Endothelial cell of umbilical vein (primary cell): ENCODE measurements at regions not wholly inside any gene's neighbourhood (a gene's known extent, or its start where the extent isn't known, plus 50 kb on each side); places are given as distances from the start of the nearest gene placed in this dataset.

ENCODE experiments used
- BruUV-seq: library from RNA; stranded (reverse); fragments of 400-500 nt; replicated peaks from 2 replicates; lab custom pipeline; 2021; lab: Mats Ljungman, UMichigan
- CTCF ChIA-PET: fragments of 300-600, 350-600 bp; sonication (Branson Sonifier 250); formaldehyde crosslinking; loops from one replicate; lab custom pipeline; 2021; ENCODE audit warnings: antibody characterized with exemption, inconsistent platforms; lab: Charles Lee
- POLR2A ChIA-PET: fragments of 300-600, 350-600 bp; sonication (Branson Sonifier 250); formaldehyde crosslinking; loops from one replicate; lab custom pipeline; 2021; ENCODE audit warnings: antibody characterized with exemption, inconsistent platforms; lab: Charles Lee
- DNase-seq: peaks from one replicate; pipeline ENCODE4 v3.0.0-alpha.2; 2011; ENCODE audit warnings: low read depth, low spot score
- FAIRE-seq: peaks from 2 replicates; lab custom pipeline; 2011; peaks lifted over from hg19 to GRCh38; lab: Jason Lieb, UNC
- H2AFZ ChIP-seq: 2 replicates; pipeline ENCODE4 v1.6.0; 2012; ENCODE audit warnings: low read depth, low read length, control low read depth, inconsistent platforms
- H3K27ac ChIP-seq: 2 replicates; pipeline ENCODE4 v1.5.1; 2011; ENCODE audit warnings: low read depth, mild to moderate bottlenecking, control low read depth, low read length, moderate library complexity; ENCODE audit not compliant: insufficient read depth
- H3K27me3 ChIP-seq, 2 experiments: 2 replicates each; pipeline versions ENCODE4 v1.6.0 to v1.6.1; 2011; ENCODE audit warnings: low read length in 2 of 2, mixed read lengths in 1 of 2; ENCODE audit not compliant: control insufficient read depth in 2 of 2, insufficient read depth in 2 of 2
- H3K36me3 ChIP-seq, 2 experiments: 2 replicates in 1 of 2; 3 replicates in 1 of 2; pipeline ENCODE4 v1.5.1; 2011; ENCODE audit warnings: low read length in 2 of 2, mild to moderate bottlenecking in 1 of 2, moderate library complexity in 1 of 2; ENCODE audit not compliant: control insufficient read depth in 2 of 2, insufficient read depth in 2 of 2; ENCODE audit errors: extremely low read depth in 1 of 2
- H3K4me1 ChIP-seq: 3 replicates; pipeline ENCODE4 v1.5.1; 2011; ENCODE audit warnings: mild to moderate bottlenecking, low read length; ENCODE audit not compliant: control insufficient read depth, insufficient read depth; ENCODE audit errors: extremely low read depth
- H3K4me2 ChIP-seq: 2 replicates; pipeline ENCODE4 v1.6.1; 2011; ENCODE audit warnings: low read length, control low read depth, mixed read lengths; ENCODE audit not compliant: insufficient read depth
- H3K4me3 ChIP-seq, 3 experiments: fragments of 200-600 bp in 1 of 3; sonication (generic), shearing (Covaris generic) in 1 of 3; replicated peaks in 1 of 3; 2 replicates each; pipeline ENCODE4 v1.5.1; 2011 to 2016; ENCODE audit warnings: control low read depth in 3 of 3, low read length in 3 of 3, mild to moderate bottlenecking in 2 of 3, inconsistent platforms in 1 of 3, low read depth in 1 of 3, moderate library complexity in 1 of 3; ENCODE audit not compliant: insufficient read depth in 1 of 3
- H3K79me2 ChIP-seq: 2 replicates; pipeline ENCODE4 v1.6.0; 2012; ENCODE audit warnings: low read length, inconsistent platforms; ENCODE audit not compliant: control insufficient read depth, insufficient read depth
- H3K9ac ChIP-seq: replicated peaks from 2 replicates; pipeline ENCODE3; 2011; ENCODE audit warnings: low read length, control low read depth; ENCODE audit not compliant: insufficient read depth; ENCODE audit errors: extremely low read depth
- H3K9me1 ChIP-seq: replicated peaks from 3 replicates; pipeline ENCODE4 v1.6.0; 2011; ENCODE audit warnings: mild to moderate bottlenecking, low read length; ENCODE audit not compliant: control insufficient read depth, insufficient read depth; ENCODE audit errors: extremely low read depth
- H3K9me3 ChIP-seq: replicated peaks from 2 replicates; pipeline ENCODE4 v1.5.1; 2012; ENCODE audit warnings: low read length, inconsistent platforms; ENCODE audit not compliant: control insufficient read depth, insufficient read depth
- H4K20me1 ChIP-seq: replicated peaks from 2 replicates; pipeline ENCODE3; 2011; ENCODE audit warnings: mild to moderate bottlenecking, low read length; ENCODE audit not compliant: control insufficient read depth, insufficient read depth; ENCODE audit errors: extremely low read depth
- CTCF ChIP-seq, 2 donors: IDR thresholded peaks; 1 replicate in 1 of 2; 2 replicates in 1 of 2; pipeline ENCODE4 v1.5.1; 2011; ENCODE audit warnings: low read length in 2 of 2, mild to moderate bottlenecking in 2 of 2, moderate library complexity in 2 of 2, control low read depth in 1 of 2, inconsistent platforms in 1 of 2, low read depth in 1 of 2; ENCODE audit not compliant: insufficient read depth in 1 of 2; ENCODE audit errors: extremely low read depth in 1 of 2
- EZH2 ChIP-seq: IDR thresholded peaks from 2 replicates; pipeline ENCODE4 v1.6.1; 2012; ENCODE audit warnings: borderline replicate concordance, low read depth, mild to moderate bottlenecking, moderate library complexity, low read length, inconsistent platforms; ENCODE audit not compliant: severe bottlenecking
- FOS ChIP-seq: IDR thresholded peaks from 2 replicates; pipeline ENCODE4 v1.6.1; 2011; ENCODE audit warnings: mild to moderate bottlenecking, low read length, moderate library complexity, borderline replicate concordance; ENCODE audit not compliant: insufficient read depth
- GATA2 ChIP-seq: IDR thresholded peaks from 2 replicates; pipeline ENCODE4 v1.7.0; 2011; ENCODE audit warnings: low read depth, mild to moderate bottlenecking, moderate library complexity, mixed read lengths, low read length; ENCODE audit not compliant: insufficient read length, insufficient read depth
- JUN ChIP-seq: IDR thresholded peaks from 2 replicates; pipeline ENCODE4 v1.6.1; 2011; ENCODE audit warnings: borderline replicate concordance, low read depth; ENCODE audit not compliant: insufficient read length, insufficient read depth
- MAX ChIP-seq: IDR thresholded peaks from 2 replicates; pipeline ENCODE4 v1.6.1; 2011; ENCODE audit not compliant: insufficient read depth, insufficient read length
- MYC ChIP-seq: IDR thresholded peaks from one replicate; pipeline ENCODE4 v1.6.1; 2011; ENCODE audit warnings: mild to moderate bottlenecking, low read depth, low read length
- POLR2A ChIP-seq: IDR thresholded peaks from 2 replicates; pipeline ENCODE4 v1.6.1; 2012; ENCODE audit warnings: low read depth, mild to moderate bottlenecking, control low read depth, low read length
- POLR2AphosphoS5 ChIP-seq: IDR thresholded peaks from 2 replicates; pipeline ENCODE4 v1.6.1; 2012; ENCODE audit warnings: low read depth, mild to moderate bottlenecking, control low read depth, low read length, moderate library complexity; ENCODE audit not compliant: insufficient read depth
- dilution Hi-C: fragments of 300-500 bp; cut with MboI; formaldehyde crosslinking; loops from one replicate; pipeline ENCODE4 v1.15.0; 2019; ENCODE audit warnings: low sequenced_read_pairs; ENCODE audit not compliant: extremely low pct_ligation_motif_present
- intact Hi-C: fragments of 100-400 bp; cut with micrococcal nuclease; formaldehyde crosslinking; loops from one replicate; pipeline ENCODE4 v1.10.0; 2022

GRCh38 chr11:115654792-115655191 lies 150.6 kb upstream of the CADM1 start:
- no peak overlapping the region for H2AFZ ChIP-seq
- TF ChIP-seq JUN (no peak), CTCF (IDR thresholded peaks at IDR 0.05; ENCODE audit: extremely low read depth in 1 of 2, insufficient read depth in 1 of 2, low read depth in 1 of 2, low read length in 2 of 2) (no peak), MAX (no peak), GATA2 (no peak), POLR2A (no peak), POLR2AphosphoS5 (no peak), MYC (no peak), EZH2 (no peak), FOS (no peak)
- ChIA-PET CTCF (no interaction called here), POLR2A (no interaction called here)
- no peak overlapping the region for H3K4me3 ChIP-seq
- DNase-seq (no peak), FAIRE-seq (no peak)
- H3K27me3 ChIP-seq: peaks cover 0 to 3% of the 10 kb centered on the region in 2 experiments
- H3K9me3 ChIP-seq: no peaks in the 10 kb centered on the region
- no TSS peak for BruUV-seq
- no peak overlapping the region for H3K9ac ChIP-seq
- dilution Hi-C loops (no loop called here), intact Hi-C loops (no loop called here)
- H3K4me1 ChIP-seq: no peaks in the 10 kb centered on the region
- no peak overlapping the region for H3K4me2 ChIP-seq
- H3K79me2 ChIP-seq: no peaks in the 10 kb centered on the region
- H3K36me3 ChIP-seq: no peaks in the 10 kb centered on the region
- no peaks in the 10 kb centered on the region for H3K9me1 ChIP-seq
- H3K27ac ChIP-seq: no peak overlapping the region
- no peaks in the 10 kb centered on the region for H4K20me1 ChIP-seq
